ENCODE measurements at regions not wholly inside any gene's neighbourhood (a gene's known extent, or its start where the extent isn't known, plus 50 kb on each side); places are given as distances from the start of the nearest gene placed in this dataset.

GRCh38 chr2:217656316-217656715, 346.5 kb downstream of the TNS1 start:
- no peak overlapping the region for H3K4me3 ChIP-seq (ENCODE audit: low read depth in 2 of 2, low read length in 1 of 2)
- 37% methylated on average over 3 of the region's 3 CpGs for WGBS (ENCODE audit: low lambda C conversion rate)
- H4K20me1 ChIP-seq (ENCODE audit: insufficient read depth), result no peaks in the 10 kb centered on the region
- H2AFZ ChIP-seq (ENCODE audit: low read depth), result no peak overlapping the region
- no peak for DNase-seq
- H3K9me3 ChIP-seq, result no peaks in the 10 kb centered on the region
- no peaks in the 10 kb centered on the region for H3K27me3 ChIP-seq (ENCODE audit: insufficient read depth)
- H3K4me1 ChIP-seq (ENCODE audit: control insufficient read depth in 1 of 2, insufficient read depth in 2 of 2, low read depth in 1 of 2, low read length in 1 of 2), result peaks cover 0 to 14% of the 10 kb centered on the region in 2 experiments; a peak in 2 of 4 replicates
- H3K27ac ChIP-seq (ENCODE audit: low read depth in 2 of 2, low read length in 1 of 2), result no peak overlapping the region
- no peaks in the 10 kb centered on the region for H3K79me2 ChIP-seq (ENCODE audit: insufficient read depth)
- no peaks in the 10 kb centered on the region for H3K9me2 ChIP-seq
- H3K36me3 ChIP-seq (replicated peaks in 1 of 2; ENCODE audit: control insufficient read depth in 1 of 2, insufficient read depth in 2 of 2, low read length in 1 of 2), result no peaks in the 10 kb centered on the region
- no peak overlapping the region for H3K4me2 ChIP-seq
- no peaks in the 10 kb centered on the region for H3F3A ChIP-seq (replicated peaks; ENCODE audit: insufficient read depth)
- ChIA-PET CTCF (no interaction called here), POLR2A (no interaction called here)
- no peak overlapping the region for H3K9ac ChIP-seq
- TF ChIP-seq MXI1 (IDR thresholded peaks at IDR 0.05; ENCODE audit: low read depth, low read length), result no peak
- TF ChIP-seq FOSL2 (IDR thresholded peaks at IDR 0.05; ENCODE audit: borderline replicate concordance, low read depth), result no peak
- no peak for TF ChIP-seq MEF2A (IDR thresholded peaks at IDR 0.05; ENCODE audit: borderline replicate concordance, low read depth)
- no peak for TF ChIP-seq USF1 (IDR thresholded peaks at IDR 0.05; ENCODE audit: borderline replicate concordance, low read depth)
- TF ChIP-seq PBX3 (IDR thresholded peaks at IDR 0.05), result no peak
- no peak for TF ChIP-seq TCF12 (IDR thresholded peaks at IDR 0.05)
- no peak for TF ChIP-seq TAF1 (IDR thresholded peaks at IDR 0.05; ENCODE audit: borderline replicate concordance, low read depth, low read length)
- no peak for TF ChIP-seq NRF1 (IDR thresholded peaks at IDR 0.05; ENCODE audit: low read depth, low read length)
- TF ChIP-seq EZH2phosphoT487 (IDR thresholded peaks at IDR 0.05; ENCODE audit: borderline replicate concordance, low read depth), result no peak
- no peak for TF ChIP-seq ZBTB33 (IDR thresholded peaks at IDR 0.05; ENCODE audit: borderline replicate concordance, low read depth)
- no peak for TF ChIP-seq CHD2 (IDR thresholded peaks at IDR 0.05; ENCODE audit: low read length, partially characterized antibody)
- no peak for TF ChIP-seq USF2 (IDR thresholded peaks at IDR 0.05; ENCODE audit: borderline replicate concordance, low read depth, low read length)
- TF ChIP-seq SMC3 (IDR thresholded peaks at IDR 0.05; ENCODE audit: low read depth, low read length), result no peak
- no peak for TF ChIP-seq POLR2AphosphoS5 (IDR thresholded peaks at IDR 0.05; ENCODE audit: low read depth, low read length)
- TF ChIP-seq GATA2 (CRISPR knock-in tag; IDR thresholded peaks at IDR 0.05), result no peak
- no peak for TF ChIP-seq SIN3A (IDR thresholded peaks at IDR 0.05; ENCODE audit: borderline replicate concordance, low read depth, low read length)
- no peak for TF ChIP-seq JUND (IDR thresholded peaks at IDR 0.05)
- TF ChIP-seq EP300 (IDR thresholded peaks at IDR 0.05; ENCODE audit: borderline replicate concordance in 1 of 2, low read depth in 1 of 2, low read length in 1 of 2), result no peak
